ACHN (cell line): ENCODE measurements at regions not wholly inside any gene's neighbourhood (a gene's known extent, or its start where the extent isn't known, plus 50 kb on each side); places are given as distances from the start of the nearest gene placed in this dataset.
"Not testable (repeated sequence)": the region's sequence is repeated elsewhere in the genome, so short reads cannot be mapped to it uniquely, and the experiment has no call there.

ENCODE experiments used
- DNase-seq: peaks from one replicate; pipeline ENCODE4 v3.0.0-alpha.2; 2015
- in situ Hi-C: cut with HindIII; loops from 2 replicates; pipeline ENCODE4 v1.10.0; 2017; ENCODE audit warnings: low sequenced_read_pairs, low pct_ligation_motif_present, low pct_unique_long_range_greater_than_20kb

- DNase-seq, result no peak
- in situ Hi-C loops, result no loop called here
Measured at GRCh38 chr19:5290336-5291262, 50.0 kb downstream of the PTPRS start.

DNA sequence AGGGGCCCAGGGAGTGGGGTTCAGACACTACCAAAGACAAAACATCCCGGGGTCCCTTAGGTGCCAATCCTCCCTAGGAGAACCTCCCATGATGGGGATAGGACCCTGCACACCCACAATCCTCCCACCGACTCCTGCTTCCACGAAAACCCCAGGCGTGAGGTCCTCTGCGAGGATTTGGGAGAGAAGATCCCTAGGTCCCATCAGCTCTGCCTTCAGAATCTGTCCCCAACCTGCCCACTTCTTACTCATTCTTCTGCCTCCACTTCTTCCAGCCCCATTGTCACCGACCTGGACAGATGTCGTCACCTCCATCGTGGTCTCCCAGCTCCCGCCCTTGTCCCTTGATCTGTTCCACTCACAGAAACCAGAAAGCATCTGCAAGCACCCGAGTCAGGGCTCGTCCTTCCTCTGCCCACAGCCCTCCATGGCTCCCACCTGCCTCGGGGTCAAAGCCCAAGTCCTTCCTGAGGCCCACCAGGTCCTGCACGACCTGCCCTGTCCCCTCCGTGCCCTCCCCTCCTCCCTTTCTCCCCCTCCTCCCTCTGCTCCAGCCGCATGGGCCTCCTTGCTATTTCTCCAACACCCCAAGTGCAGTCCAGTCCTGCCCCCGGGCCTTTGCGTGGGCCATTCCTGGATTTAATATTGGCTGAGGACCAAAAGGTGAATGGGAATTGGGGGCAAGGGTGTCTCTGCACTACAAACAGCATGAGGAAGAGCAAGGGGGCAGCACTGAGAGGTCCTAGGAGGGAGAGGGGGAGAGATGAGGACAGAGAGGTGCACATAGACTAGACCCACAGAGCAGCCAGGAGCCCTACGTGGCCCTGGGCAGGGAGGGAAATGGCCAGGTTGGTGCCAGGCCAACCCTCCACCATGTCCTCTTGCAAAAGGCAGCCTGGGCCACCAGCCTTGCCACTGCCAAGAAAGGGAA is 51.3 kb downstream of the PTPRS start:
- no peak for DNase-seq
- in situ Hi-C loops, result no loop called here

DNA sequence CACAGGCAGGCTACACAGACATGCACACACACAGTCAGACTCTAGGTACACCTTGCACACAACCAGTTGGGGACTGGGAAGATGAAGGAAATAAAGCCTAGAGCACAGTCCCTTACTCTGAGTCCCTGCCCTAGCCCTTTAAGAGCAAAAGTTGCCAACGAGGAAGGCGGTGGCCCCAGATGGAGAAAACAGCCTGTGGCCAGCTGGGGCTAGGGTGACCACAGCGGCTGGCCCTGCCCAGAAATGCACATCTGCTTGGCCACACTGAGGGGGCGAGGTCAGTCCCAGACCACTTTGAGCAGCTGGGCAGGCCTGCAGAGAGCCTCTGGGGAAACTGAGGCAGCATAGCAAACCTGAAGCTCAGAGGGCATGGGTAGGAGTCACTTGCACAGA is 52.3 kb downstream of the PTPRS start:
- in situ Hi-C loops, result no loop called here
- DNase-seq, result no peak

GRCh38 chr19:5287066-5287465 is 53.5 kb downstream of the PTPRS start:
- no peak for DNase-seq
- in situ Hi-C loops, result no loop called here

GRCh38 chr19:5286465-5287029 is 54.1 kb downstream of the PTPRS start:
- in situ Hi-C loops, result no loop called here
- DNase-seq, result no peak

- in situ Hi-C loops, result no loop called here
- no peak for DNase-seq
Measured at GRCh38 chr19:5285955-5286354, 54.7 kb downstream of the PTPRS start.

DNA sequence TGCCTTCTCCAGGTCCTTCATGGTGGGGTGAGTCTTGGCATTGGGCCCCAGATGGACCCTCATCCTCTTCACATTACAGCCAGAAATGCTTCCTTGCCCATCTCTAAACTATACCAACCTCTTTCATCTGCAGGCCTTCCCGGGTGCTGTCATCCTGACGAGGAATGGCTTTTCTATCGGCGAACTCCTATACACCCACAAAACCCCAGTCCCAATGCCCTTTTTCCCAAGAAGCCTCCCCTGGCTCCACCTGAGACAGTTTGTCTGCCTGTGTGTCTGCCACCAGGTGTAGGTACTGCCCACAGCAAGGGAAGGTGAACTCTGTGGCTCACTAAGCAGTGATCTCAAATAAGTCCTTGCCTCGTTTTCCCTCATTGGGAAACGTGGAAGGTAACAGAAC is 55.3 kb downstream of the PTPRS start:
- in situ Hi-C loops, result no loop called here
- DNase-seq, result no peak

GRCh38 chr19:5282901-5283300 is 57.7 kb downstream of the PTPRS start:
- DNase-seq, result no peak
- in situ Hi-C loops, result no loop called here

- in situ Hi-C loops, result no loop called here
- DNase-seq, result no peak
Measured at GRCh38 chr19:5281588-5281987, 59.0 kb downstream of the PTPRS start.

DNA sequence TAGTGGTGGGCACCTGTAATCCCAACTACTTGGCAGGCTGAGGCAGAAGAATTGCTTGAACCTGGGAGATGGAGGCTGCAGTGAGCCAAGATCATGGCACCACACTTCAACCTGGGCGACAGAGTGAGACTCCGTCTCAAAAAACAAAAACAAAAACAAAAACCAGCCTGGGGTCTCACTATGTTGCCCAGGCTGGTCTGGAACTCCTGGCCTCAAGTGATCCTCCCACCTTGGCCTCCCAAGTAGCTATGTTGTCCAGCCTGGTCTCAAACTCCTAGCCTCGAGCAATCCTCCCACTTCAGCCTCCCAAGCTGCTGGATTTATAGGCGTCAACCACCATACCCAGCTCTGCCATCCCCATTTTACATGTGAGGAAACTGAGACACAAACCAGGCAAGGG is 64.9 kb downstream of the PTPRS start:
- in situ Hi-C loops, DNase-seq: not testable (repeated sequence)

DNA sequence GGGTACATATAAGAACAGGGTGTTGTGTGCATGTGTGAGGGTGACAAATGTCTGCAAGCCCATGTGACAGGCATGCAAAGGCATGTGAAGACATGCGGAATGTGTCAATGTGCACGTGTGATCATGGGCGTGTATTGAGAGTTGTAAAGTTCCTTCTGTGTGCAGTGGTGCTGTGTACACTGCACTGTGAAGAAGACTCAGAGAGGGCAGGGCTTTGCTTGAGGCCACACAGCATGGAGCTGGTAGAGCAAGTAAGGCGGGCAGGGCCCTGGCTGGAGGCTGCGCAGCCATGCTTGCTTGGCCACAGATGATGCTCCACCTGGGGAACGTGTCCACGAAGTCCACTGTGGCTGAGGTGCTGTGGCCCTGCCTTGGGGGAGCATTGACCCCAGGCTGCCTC is 66.8 kb downstream of the PTPRS start:
- in situ Hi-C loops, result no loop called here
- no peak for DNase-seq

DNA sequence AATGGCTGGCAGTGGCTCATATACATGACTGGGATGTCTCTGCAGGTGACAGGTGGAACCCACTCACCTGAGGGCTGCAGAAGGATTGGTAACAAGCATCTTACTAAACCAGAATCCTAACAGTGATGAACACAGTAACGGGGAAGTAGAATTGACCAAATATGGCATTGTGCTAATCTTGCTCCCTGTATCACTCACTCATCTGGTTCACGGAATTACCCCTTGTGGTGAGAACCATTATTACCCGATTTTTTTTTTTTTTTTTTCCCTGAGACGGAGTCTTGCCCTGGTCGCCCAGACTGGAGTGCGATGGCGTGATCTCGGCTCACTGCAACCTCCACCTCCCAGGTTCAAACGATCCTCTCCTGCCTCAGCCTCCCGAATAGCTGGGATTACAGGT is 69.5 kb downstream of the PTPRS start:
- DNase-seq, result peak; percentile 12
- in situ Hi-C loops, result no loop called here

GRCh38 chr19:5269926-5270325 is 70.7 kb downstream of the PTPRS start:
- in situ Hi-C loops, result no loop called here
- no peak for DNase-seq

- no peak for DNase-seq
- in situ Hi-C loops, result no loop called here
Measured at GRCh38 chr19:5269279-5269678, 71.3 kb downstream of the PTPRS start.

GRCh38 chr19:5268801-5269200 is 71.8 kb downstream of the PTPRS start:
- DNase-seq, result no peak
- in situ Hi-C loops, result no loop called here

- in situ Hi-C loops, result no loop called here
- no peak for DNase-seq
Measured at GRCh38 chr19:5265260-5265659, 75.4 kb downstream of the PTPRS start.

DNA sequence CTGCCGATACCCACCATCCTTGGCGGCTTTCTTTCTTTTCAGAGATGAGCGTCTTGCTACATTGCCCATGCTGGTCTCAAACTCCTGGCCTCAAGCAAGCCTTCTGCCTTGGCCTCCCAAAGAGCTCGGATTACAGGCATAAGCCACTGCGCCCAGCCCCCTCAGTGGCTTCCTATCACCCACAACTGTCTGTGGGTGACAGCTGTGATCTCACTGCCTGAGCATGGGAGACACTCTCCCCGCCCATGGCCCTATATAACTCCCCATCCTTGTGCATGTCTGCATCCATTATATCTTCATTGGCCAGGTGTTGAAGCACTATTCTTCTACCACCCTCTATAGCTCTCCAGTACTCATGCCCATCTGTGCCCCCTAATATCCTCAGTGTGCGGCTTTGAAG is 76.2 kb downstream of the PTPRS start:
- no peak for DNase-seq
- in situ Hi-C loops, result no loop called here

- no peak for DNase-seq
- in situ Hi-C loops, result no loop called here
Measured at GRCh38 chr19:5263615-5264014, 77.0 kb downstream of the PTPRS start.

DNA sequence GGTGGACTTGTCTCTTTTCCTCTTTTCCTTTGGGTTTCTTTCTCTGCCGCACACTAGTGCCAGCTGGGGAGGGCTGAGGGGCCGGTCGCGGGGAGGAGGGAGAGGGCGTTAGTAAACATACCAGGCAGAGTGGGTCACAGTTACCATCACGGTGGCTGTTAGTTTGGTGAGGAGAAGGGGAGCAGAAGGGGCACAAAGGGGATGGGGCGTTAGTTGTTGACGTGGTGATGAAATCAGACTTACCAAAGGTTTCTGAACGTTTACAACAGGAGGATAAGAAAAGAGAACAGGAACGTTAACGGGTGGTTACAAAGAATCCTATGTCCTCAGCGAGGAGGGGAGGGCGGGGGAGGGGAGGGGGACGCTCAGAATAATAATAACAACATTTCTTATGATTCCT is 77.9 kb downstream of the PTPRS start:
- in situ Hi-C loops, result no loop called here

More for the DNA sequence above, 77.9 kb downstream of the PTPRS start:
- no peak for DNase-seq
